Tongue (tissue), 1 donor: ENCODE measurements at regions not wholly inside any gene's neighbourhood (a gene's known extent, or its start where the extent isn't known, plus 50 kb on each side); places are given as distances from the start of the nearest gene placed in this dataset.

ENCODE experiments used
- DNase-seq: peaks from one replicate; pipeline ENCODE4 v3.0.0-alpha.2; 2015

DNA sequence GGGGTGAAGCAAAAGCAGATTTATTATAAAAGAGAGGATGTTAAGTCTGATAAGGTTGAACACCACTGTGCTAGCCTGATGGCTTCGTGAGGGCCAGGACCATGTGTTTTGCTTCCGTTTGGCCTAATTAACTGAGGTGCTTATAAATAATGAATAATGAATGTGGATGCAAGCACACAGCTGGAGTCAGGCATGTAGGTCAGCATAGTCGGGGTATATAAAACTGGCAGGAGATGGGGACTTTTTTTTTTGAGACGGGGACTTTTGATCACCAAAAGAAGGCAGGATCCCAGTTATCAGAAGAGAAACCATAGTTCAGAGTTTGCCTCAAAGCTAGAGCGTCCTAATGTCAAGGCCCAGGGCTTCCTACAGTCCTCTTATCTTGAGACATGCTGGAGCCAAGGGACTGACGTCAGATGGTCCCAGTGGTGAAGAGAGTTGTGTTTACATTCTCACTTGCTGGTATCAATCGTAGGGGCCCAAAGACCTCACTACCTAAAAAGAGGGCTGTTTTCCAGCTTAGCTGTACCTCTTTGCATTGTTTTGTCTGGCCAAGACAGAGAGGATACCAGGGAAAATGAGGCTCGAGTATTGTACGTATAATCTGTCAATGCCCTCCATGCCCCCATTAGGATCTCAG is 50.4 kb downstream of the RTL9 start:
- no peak for DNase-seq

DNA sequence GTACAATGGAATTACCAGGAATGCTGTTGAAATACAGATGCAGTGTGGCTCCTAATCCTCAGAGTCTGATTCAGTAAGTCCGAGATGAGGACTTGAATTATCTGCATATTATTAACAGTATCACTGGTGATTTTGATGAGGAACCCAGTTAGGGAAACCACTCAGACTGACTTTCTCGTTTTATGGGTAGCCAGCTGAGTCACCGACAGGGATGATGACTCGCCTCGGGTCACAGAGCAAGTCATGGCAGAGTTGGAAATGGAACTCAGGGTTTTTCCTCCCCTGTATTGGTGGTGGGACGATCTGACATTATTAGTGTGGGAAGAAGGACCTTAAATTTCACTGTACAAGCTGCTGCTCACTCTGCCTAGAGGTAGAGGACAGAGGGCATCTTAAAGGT is 51.3 kb downstream of the RTL9 start:
- DNase-seq, result no peak

DNA sequence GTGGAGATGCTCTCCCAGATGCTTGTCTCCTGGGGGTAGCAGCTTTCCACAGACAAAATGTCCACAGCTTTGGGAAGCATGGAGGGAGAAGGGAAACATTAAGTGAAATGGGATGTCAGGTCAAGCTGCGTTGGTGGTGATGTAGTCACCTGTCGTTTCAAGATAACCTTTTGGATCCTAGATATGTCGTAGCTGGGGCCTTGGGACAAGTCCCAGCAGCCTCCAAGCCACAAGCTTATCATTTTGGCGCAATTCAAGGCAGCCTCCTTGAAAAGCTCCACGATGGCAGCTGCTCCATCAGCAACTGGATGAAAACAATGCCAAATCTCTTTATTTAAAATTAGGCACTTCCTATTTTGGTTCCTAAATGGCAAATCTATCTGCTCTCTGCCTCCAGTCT is 52.0 kb downstream of the RTL9 start:
- DNase-seq, result no peak

DNA sequence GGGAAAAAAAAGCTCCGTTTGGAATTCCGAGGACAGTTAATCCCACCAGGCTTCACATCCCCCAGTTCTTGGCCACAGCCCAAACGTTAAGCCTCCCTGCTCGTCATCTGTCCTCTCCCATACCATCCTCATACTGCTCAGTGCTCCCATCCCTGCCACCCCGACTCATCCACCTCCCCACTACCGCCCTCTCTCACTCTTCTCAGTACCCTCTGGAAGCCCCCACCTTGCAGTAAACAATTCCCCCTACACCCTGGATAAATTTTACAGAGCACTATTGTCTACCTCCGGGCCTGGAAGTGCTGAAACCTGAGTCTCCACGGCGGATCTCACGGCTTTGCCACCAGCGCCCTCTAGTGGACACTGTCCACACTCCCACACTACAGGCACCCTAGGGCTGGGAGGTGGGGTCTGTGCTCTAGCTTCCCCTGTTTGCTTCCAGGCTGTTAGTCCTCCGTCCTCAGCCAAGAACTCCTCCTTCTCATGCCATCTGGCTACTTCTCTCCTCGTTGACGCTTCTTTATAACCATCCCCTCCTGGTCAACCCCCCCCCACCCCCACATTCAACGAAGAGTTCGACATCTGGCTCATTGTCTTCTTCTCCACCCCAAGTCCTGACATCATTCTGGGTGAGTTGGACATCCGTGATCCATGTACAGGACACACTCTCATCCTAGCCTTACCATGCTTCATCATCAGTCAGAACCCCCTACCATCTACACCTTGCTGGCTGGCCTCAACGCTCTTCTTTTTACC is 54.5 kb downstream of the RTL9 start:
- peak; percentile 94 for DNase-seq

DNA sequence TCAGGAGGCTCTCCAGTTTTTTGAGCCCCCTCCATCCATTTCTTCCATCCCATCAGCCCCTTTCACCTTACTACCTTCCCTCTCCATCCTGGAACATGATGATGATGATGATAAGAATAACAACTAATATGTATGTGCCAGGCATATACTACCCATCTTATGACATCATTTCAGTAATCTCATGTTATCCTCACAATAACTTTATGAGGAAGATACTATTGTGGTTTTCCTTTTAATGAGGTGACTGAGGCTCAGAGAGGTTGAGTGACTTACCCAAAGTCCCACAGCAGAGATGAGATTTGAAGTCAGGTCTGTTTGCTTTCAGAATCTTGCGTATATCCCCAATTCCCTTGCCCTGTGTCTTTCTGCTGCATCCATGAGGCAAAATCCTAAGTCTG is 55.1 kb downstream of the RTL9 start:
- DNase-seq, result no peak

DNA sequence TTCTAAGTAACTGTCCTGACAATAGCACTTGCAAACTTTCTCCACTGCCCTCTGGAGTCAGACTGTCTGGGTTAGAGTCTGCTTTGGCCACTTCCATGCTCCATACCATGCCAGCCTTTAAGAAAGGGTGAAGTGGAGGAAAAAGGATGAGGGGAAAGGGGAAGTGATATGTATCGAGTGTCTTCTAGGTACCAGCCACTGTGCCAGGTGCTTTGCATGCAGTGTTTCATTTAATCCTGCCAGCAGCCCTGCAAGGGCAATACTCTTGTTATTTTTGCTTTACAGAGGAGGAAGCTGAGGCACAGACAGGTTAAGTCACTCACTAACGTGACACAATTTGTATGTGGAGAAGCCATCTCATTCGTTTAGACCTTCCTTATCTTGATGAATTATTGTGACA is 55.6 kb downstream of the RTL9 start:
- no peak for DNase-seq

DNA sequence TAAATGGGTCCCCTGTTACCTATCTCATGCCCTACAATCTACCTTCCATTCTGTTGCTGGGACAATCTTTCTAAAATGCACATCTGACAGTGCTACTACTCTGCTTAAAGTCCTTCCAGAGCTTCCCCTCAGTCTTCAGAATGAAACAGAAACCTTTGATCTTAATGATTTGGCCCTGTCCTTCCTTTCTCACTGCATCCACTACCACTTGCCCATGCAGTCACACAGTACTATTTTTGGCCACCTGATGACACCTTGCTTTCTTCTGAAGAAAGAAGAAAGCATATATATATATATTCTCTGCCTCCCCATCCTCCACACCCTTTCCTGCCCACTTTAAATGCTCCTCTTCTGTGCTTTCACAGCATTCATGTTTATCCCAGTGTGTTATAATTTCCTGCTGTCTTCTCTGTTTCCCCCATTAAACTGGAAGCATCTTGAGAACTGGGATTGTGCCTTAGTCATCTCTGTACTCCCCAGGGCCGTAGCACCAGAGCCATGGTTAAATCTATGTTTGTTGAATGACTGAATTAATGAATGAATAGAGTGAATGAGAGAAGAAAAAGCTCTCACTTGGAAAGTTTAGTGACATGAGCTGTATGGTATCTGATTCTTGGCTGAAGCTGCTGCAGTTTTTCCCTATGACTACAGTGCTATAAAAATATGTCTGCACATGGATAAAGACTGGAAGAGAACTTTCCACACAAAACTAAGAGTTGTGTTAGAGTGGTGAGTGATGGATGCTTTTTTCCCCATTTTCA is 56.2 kb downstream of the RTL9 start:
- no peak for DNase-seq

DNA sequence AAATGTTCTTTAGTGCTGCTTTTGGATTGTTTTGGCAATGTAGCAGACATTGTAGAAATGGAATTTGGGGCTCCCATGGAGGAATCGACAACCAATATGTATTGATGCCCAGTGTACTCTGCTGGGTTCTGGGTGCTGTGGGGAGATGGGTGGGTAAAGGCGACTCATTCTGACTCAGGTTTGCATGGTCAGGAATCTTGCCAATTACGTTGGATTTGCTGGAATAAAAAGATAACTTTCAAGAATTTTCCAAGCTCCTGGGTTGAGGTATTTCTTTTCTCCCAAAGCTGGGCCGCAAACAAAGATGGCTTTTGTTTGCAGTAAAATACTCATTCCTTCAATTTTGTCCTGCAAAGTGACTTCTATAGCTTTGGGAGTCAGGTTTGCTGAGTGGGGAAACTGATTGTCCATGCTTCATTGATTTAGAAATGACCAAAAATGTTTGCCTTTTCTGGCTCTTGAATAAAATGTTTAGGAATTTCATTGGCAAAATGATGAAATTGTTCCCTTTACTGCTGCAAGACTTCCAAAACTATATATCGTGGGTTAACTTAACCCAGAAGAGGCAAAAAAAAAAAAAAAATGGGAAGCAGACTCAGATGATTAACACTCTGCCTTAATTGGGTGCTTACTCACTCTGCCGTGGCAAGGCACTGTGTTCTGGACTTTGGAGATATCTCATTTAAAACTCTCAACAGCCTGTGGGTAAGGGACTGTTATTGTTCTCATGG is 57.0 kb downstream of the RTL9 start:
- DNase-seq, result no peak

DNA sequence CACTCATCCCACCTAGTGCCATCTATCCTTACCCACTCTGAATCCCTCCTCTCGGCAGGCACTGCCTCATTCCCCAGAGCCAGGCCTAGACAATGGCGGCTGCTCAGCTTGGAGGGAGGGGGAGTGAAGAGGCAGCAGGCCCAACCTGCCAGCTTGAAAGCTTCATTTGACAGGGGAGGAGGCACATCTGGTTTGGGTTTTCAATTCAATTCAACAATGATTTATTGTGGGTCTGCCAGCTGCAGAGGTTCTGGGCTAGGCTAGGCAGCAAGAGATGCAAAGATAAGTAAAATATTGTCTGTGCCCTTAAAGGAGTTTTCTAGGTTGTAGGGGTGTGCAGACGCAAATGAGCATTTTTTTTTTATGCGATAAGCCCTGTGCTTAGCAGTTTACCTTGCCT is 58.5 kb downstream of the RTL9 start:
- DNase-seq, result no peak

DNA sequence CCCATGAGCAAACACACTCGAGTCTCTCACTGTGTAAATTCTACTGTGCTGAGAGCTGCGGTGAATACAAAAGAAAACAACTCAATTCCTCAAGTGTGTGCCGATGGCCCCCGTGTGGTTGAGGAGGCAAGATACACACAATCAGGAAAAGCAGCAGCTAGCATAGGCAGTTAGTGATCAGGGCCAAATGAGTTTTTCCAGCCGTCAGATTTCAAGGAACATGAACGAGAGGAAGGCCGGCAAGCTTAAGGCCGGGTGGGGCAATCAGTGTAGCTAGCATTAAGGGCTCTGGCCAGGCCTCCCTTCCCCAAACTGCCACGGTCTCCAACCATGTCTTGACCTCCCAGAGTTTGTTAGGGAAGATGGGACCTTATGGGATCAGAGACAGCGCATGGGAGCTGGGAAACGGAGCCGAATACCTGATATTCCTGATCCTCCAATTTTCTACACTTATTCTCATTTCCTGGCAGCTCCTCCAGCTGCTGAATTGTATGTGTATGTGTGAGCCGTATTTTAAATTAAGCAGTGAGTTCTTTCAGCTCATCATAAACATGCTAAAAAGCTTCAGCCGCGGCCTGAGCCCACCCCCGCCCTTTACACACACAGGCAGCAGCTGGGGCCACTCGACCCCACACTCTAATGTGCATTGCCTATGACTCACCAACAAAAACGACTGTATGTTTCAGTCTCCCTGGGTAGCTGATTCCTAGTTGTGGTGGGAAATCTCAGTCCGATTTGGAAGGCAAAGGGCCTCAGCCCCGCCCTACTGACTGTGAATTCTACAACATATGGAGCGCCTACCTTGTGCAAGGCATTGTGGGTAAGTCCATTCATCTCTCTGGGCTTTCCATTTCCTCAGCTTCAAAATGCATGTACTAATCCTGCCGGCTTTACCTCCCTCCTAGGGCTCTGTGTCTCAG is 59.9 kb downstream of the RTL9 start:
- peak; percentile 89 for DNase-seq

DNA sequence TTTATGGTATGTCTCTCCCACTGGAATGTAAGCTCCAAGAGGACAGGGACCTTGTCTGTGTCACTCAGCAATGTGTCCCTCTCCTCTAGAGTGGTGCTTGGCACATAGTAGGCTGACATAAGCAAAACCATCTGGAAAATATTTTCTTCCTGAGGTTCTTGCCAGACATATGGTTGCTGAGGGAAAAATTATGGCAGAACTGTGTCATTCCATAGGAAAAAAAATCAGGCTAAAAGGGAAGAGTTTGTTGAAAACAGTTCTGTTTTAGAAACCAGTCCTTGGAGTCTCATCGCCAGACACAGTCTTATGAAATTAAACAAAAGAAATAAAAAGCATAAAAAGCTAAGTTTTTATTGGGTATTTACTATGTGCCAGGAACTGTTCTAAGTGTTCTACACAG is 60.9 kb downstream of the RTL9 start:
- DNase-seq, result peak; percentile 54

DNA sequence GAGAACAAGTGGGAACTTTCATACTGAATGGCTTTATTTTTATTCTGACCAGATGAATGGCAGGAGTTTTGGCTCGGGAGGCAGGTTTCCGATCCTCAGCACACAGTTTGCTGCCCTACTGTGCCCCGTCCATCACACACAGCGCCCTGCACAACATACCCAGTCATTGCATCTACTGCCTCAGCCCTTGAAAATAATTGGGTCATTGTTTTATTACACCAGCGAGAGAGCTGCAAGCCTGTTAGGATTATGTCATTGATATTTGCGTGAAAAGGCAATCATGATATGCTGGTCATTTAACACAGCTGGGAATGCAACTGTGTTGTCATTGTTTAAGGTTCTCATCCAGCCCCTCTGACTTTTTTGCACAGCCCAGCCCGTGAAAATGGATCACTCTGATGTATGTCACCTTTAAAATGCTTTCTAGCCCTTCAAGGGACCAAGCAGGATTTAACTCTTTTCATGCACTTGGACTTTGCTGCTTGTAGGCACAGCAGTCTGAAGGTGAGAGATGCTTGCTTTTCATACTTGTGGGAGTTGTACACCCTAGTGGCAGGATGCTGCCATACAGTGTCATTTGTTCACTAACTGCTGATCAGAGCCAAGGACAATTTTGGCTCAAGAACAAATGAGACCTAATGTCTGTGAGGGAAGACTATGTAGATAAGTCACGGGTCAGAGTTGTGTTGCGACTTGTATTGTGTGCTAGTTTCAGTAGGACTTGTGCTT is 62.3 kb downstream of the RTL9 start:
- DNase-seq, result peak; percentile 67

DNA sequence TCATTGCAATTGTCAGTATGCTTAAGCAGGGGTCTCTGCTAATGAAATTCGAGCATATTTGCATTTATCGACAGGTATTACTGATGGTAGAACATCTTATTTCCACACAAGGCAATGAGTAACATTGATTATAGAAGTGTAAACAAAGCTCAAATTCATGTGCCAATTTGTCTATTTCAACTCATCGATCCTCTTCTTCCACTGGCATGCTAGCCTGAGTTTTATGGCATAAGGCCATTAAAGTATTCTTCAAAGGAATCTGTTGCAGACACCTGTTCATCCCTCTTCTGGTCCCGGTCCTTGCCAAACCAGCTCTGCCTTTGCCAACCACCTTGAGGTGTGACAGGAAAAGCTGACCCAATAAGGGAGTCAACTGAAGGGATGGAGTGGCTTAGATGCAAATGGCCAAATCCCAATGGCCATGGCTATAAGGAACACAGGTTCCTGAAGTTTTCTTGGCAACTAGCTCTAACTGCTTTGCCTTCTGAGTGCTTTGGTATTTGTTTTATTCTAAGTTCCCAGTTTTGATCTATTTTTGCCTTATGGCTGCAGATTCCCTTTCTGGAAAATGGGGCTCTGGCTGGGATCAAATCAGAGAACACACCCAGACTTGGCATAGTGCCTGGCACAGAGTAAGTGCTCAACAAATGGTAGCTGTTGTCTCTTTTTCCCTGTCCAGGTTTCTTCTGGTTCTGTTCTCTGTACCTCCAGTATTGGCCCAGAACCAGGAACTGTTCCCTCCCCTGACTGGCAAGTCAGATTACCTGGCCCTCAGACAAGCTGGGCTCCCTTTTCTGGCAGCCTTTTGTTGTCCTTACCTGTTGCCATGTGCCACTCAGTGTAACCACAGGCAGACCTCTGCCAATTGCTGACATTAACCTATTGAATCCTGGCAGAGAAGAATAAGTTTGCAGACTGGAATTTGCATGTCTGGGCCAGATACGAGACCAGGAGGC is 63.1 kb downstream of the RTL9 start:
- DNase-seq, result no peak

DNA sequence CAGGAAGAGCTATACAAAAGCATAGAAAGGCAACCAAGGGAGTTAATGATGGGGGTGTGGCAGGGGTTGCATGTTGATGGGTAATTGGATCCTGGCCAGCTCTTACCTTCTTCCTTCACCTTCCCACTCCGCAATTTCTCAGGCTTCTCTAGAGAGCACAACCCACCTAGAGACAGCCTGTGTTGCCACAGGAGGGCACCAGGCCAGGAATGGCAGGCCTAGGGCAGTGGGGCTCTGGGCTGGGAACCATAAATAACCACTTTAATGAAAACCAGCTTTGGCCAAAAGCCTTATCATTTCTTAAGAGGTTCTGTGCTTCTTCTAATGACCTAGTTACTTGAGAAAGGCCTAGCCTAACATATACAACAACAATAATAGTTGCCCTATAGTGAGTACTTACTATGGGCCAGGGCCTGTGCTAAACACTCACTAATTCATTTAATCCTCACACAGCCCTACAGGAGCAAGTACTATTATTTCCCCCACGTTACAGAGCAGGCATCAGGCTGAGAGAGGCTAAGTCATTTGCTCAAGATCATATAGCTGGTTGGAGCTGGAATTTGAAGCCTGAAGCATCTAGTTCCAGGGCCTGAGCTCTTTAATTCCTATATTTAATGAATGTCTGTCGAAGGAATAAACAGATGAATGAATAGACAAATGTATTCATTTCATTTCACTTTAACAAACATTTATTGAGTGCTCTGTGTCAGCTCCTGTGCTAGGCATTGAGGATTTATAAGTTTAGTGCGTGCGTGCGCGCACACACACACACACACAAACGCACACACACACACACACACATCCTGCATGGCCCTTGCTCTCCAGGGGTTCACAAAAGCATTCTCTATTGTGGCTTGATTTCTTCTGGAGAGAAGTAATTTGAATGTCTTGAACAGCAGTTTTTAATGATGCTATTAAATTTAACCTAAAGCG is 66.8 kb downstream of the RTL9 start:
- DNase-seq, result no peak

DNA sequence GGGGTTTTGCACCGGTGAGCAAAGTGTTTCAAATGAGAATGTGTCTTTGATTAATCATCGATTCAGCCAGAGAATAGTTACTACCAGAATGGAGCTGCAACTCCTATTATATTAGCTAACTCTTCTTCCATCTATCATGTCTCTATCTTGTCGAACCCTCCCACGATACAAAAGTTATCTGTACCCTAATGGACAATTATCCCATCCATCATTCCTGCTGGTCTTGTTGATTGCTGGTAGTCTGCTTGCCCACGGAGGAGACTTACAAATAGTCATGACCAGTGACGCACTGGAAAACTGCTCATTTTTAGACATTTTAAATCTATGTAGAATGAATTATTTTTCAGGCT is 67.5 kb downstream of the RTL9 start:
- DNase-seq, result no peak

DNA sequence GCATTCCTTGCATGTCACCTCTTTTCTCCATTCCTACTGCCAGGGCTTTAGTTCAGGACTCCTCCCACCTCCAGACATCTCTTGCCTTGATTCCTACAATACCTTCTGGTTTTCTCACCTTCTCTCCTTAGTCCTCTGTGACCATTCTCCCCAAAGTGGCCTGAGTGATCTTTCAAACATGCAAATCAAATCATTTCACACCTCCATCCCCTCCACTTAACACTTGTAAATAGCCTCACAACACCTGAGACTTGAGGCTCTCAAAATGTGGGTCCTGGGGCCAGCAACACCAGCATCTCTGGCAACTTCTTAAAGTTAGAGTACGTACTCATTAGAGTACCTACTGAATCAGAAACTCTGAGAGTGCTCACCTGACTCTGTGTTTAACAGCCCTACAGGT is 68.4 kb downstream of the RTL9 start:
- no peak for DNase-seq

DNA sequence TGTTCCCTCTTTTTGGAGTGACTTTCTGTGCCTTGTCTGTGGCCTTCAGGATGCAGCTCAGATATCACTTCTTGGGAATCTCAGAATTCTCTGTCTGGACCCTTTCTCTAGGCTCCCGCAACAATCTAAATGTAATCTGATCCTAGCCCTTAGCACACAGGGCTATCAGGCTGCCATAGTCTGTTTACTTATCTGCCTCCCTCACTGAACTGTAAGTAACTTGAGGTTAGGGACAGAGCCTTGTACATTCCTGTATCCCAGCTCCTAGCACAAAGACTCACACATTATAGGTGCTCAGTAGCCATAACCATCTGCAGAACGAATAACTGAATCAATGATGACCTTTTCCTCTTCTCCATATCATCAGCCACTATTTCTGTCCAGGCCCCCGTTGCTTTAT is 69.5 kb downstream of the RTL9 start:
- DNase-seq, result no peak

DNA sequence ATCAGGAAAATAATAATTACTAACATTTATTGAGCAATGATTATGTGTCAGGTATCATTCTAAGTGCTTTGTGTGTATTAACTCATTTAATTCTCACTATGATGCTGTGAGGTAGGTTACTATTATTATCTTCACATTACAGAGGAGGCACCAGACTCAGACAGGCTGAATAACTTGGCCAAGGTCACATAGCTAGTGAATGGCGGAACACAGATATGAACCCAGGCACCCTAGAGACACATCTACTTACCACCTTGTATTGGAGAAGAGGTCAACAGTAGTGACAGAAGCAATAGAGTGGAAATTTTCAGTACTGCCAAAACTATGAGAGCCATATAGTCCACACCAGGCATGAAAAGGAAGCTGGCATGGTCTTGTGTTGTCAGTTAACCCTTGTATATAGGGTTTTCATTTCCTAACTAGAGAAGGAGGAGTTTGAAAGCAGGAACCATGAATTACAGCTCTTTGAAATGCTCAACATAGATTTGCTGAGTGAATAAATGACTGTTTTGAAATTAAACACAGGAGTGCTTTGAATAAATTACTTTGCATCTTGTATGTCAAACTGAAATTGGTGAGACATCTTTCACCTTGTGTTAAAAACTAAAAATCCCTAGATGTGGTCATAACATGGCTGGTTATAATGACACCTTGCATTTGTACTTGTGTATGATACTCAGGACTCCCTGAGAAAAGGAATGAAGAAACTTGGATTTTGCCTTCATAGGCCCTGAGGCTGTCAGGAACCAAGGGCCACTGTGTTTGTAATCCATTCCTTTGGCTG is 71.8 kb downstream of the RTL9 start:
- DNase-seq, result no peak
